GM23338 (cell line): ENCODE measurements at regions not wholly inside any gene's neighbourhood (a gene's known extent, or its start where the extent isn't known, plus 50 kb on each side); places are given as distances from the start of the nearest gene placed in this dataset.

Source experiments
- CREB1 ChIP-seq: fragments of 250-450 bp; sonication (Bioruptor Pico); IDR thresholded peaks from 2 replicates; pipeline ENCODE4 v1.5.0; 2020; ENCODE audit warnings: low read depth, mild to moderate bottlenecking, moderate library complexity
- ETS1 ChIP-seq: IDR thresholded peaks from 2 replicates; pipeline ENCODE4 v1.6.1; 2016; ENCODE audit warnings: antibody characterized with exemption
- EZH2 ChIP-seq: fragments of 200-600 bp; sonication (generic); IDR thresholded peaks from one replicate; pipeline ENCODE4 v1.8.0; 2017; ENCODE audit warnings: antibody characterized with exemption, mild to moderate bottlenecking, low read depth; ENCODE audit not compliant: unreplicated experiment
- EZH2phosphoT487 ChIP-seq: fragments of 200-600 bp; sonication (generic); IDR thresholded peaks from one replicate; pipeline ENCODE4 v1.8.1; 2018; ENCODE audit warnings: antibody characterized with exemption; ENCODE audit not compliant: unreplicated experiment
- POLR2AphosphoS5 ChIP-seq: IDR thresholded peaks from 2 replicates; pipeline ENCODE4 v1.6.1; 2016; ENCODE audit warnings: antibody characterized with exemption, low read depth
- STAT1 ChIP-seq: IDR thresholded peaks from one replicate; pipeline ENCODE4 v1.6.1; 2016; ENCODE audit warnings: antibody characterized with exemption; ENCODE audit not compliant: unreplicated experiment
- ZNF114 ChIP-seq: fragments of 250-450 bp; sonication (Bioruptor Pico); IDR thresholded peaks from 2 replicates; pipeline ENCODE4 v1.5.0; 2020; ENCODE audit warnings: mild to moderate bottlenecking, moderate library complexity
- ZNF331 ChIP-seq: fragments of 250-450 bp; sonication (Bioruptor Pico); IDR thresholded peaks from 2 replicates; pipeline ENCODE4 v1.5.0; 2020; ENCODE audit warnings: low read depth, mild to moderate bottlenecking, moderate library complexity
- ZNF462 ChIP-seq: fragments of 250-450 bp; sonication (Bioruptor Pico); IDR thresholded peaks from 2 replicates; pipeline ENCODE4 v1.5.0; 2020; ENCODE audit warnings: mild to moderate bottlenecking, moderate library complexity
- TF ChIP-seq, protein P1 (sequence below): IDR thresholded peaks from one replicate; pipeline ENCODE4 v1.6.1; 2018; ENCODE audit warnings: antibody characterized with exemption; ENCODE audit not compliant: unreplicated experiment

DNA sequence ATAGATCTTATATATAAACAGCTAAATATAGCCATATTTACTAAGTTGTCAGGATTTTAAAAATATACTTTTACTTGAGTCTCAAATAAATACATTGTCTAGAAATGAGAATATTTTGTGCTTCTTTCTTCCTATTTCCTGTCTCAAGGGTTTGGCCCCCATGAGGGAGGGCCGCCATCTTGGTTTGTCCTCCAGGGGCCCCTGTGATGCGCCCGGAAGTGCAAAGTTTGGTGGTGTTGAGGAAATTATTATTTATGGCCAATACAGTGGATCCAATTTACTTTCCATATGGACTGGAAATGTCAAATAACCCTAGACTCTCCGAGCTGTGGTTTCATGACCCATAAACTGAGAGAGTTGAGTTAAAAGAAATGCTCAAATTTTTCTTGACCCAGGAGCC lies 104.7 kb upstream of the OTOS start (continued):
- TF ChIP-seq ZNF462 (CRISPR knock-in tag) (no peak), ETS1 (no peak), EZH2phosphoT487 (no peak), CREB1 (CRISPR knock-in tag) (no peak), ZNF114 (CRISPR knock-in tag) (no peak), ZNF331 (CRISPR knock-in tag) (no peak), EZH2 (no peak), STAT1 (no peak), POLR2AphosphoS5 (no peak)
- TF ChIP-seq, protein P1, sequence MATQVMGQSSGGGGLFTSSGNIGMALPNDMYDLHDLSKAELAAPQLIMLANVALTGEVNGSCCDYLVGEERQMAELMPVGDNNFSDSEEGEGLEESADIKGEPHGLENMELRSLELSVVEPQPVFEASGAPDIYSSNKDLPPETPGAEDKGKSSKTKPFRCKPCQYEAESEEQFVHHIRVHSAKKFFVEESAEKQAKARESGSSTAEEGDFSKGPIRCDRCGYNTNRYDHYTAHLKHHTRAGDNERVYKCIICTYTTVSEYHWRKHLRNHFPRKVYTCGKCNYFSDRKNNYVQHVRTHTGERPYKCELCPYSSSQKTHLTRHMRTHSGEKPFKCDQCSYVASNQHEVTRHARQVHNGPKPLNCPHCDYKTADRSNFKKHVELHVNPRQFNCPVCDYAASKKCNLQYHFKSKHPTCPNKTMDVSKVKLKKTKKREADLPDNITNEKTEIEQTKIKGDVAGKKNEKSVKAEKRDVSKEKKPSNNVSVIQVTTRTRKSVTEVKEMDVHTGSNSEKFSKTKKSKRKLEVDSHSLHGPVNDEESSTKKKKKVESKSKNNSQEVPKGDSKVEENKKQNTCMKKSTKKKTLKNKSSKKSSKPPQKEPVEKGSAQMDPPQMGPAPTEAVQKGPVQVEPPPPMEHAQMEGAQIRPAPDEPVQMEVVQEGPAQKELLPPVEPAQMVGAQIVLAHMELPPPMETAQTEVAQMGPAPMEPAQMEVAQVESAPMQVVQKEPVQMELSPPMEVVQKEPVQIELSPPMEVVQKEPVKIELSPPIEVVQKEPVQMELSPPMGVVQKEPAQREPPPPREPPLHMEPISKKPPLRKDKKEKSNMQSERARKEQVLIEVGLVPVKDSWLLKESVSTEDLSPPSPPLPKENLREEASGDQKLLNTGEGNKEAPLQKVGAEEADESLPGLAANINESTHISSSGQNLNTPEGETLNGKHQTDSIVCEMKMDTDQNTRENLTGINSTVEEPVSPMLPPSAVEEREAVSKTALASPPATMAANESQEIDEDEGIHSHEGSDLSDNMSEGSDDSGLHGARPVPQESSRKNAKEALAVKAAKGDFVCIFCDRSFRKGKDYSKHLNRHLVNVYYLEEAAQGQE = no peak
